ENCODE measurements at regions not wholly inside any gene's neighbourhood (a gene's known extent, or its start where the extent isn't known, plus 50 kb on each side); places are given as distances from the start of the nearest gene placed in this dataset.

- Mint-ChIP-seq H3K27ac (peak overlapping the region; percentile 45), H3K4me1 (peaks cover 3% of the 10 kb centered on the region), H3K4me3 (no peak overlapping the region), H3K27me3 (ENCODE audit: insufficient read depth) (peaks cover 5% of the 10 kb centered on the region), H3K36me3 (ENCODE audit: low read depth) (no peaks in the 10 kb centered on the region), H3K9me3 (peaks cover 28% of the 10 kb centered on the region)
- Histone ChIP-seq H3K9ac (ENCODE audit: extremely low read depth, low read length, poor library complexity, severe bottlenecking) (no peak overlapping the region), H3K36me3 (ENCODE audit: control insufficient read depth, insufficient read depth, low read length) (no peaks in the 10 kb centered on the region), H3K9me3 (ENCODE audit: control insufficient read depth, low read length) (peaks cover 29% of the 10 kb centered on the region), H3K27ac (ENCODE audit: low read depth, low read length) (no peak overlapping the region), H3K4me1 (ENCODE audit: control insufficient read depth, insufficient read depth, low read length) (no peaks in the 10 kb centered on the region), H3K4me3 (ENCODE audit: low read length) (no peak overlapping the region), H3K27me3 (ENCODE audit: control insufficient read depth, insufficient read depth, low read length, poor library complexity, severe bottlenecking) (no peaks in the 10 kb centered on the region)
- WGBS, 2 experiments (ENCODE audit: insufficient coverage in 1 of 2, insufficient read length in 1 of 2): 67 to 78% methylated on average over 2 to 3 of the region's 3 CpGs
- DNase-seq: no peak
- TF ChIP-seq, protein P1, sequence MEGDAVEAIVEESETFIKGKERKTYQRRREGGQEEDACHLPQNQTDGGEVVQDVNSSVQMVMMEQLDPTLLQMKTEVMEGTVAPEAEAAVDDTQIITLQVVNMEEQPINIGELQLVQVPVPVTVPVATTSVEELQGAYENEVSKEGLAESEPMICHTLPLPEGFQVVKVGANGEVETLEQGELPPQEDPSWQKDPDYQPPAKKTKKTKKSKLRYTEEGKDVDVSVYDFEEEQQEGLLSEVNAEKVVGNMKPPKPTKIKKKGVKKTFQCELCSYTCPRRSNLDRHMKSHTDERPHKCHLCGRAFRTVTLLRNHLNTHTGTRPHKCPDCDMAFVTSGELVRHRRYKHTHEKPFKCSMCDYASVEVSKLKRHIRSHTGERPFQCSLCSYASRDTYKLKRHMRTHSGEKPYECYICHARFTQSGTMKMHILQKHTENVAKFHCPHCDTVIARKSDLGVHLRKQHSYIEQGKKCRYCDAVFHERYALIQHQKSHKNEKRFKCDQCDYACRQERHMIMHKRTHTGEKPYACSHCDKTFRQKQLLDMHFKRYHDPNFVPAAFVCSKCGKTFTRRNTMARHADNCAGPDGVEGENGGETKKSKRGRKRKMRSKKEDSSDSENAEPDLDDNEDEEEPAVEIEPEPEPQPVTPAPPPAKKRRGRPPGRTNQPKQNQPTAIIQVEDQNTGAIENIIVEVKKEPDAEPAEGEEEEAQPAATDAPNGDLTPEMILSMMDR (conservative IDR thresholded peaks at IDR 0.05): no peak
These were observed 483.3 kb downstream of the DMAC1 start for GRCh38 chr9:7316166-7316795.

- Mint-ChIP-seq H3K27ac (no peak overlapping the region), H3K27me3 (ENCODE audit: insufficient read depth) (peaks cover 5% of the 10 kb centered on the region), H3K4me3 (no peak overlapping the region), H3K4me1 (peaks cover 3% of the 10 kb centered on the region), H3K9me3 (peaks cover 34% of the 10 kb centered on the region), H3K36me3 (ENCODE audit: low read depth) (no peaks in the 10 kb centered on the region)
- Histone ChIP-seq H3K9ac (ENCODE audit: extremely low read depth, low read length, poor library complexity, severe bottlenecking) (no peak overlapping the region), H3K27me3 (ENCODE audit: control insufficient read depth, insufficient read depth, low read length, poor library complexity, severe bottlenecking) (no peaks in the 10 kb centered on the region), H3K27ac (ENCODE audit: low read depth, low read length) (no peak overlapping the region), H3K4me3 (ENCODE audit: low read length) (no peak overlapping the region), H3K4me1 (ENCODE audit: control insufficient read depth, insufficient read depth, low read length) (no peaks in the 10 kb centered on the region), H3K9me3 (ENCODE audit: control insufficient read depth, low read length) (peaks cover 34% of the 10 kb centered on the region), H3K36me3 (ENCODE audit: control insufficient read depth, insufficient read depth, low read length) (no peaks in the 10 kb centered on the region)
- no peak for DNase-seq
- WGBS, 2 experiments (ENCODE audit: insufficient coverage in 1 of 2, insufficient read length in 1 of 2): 91 to 94% methylated on average over 2 to 3 of the region's 3 CpGs
- TF ChIP-seq, protein P1 (conservative IDR thresholded peaks at IDR 0.05): no peak
These were observed 483.8 kb downstream of the DMAC1 start for GRCh38 chr9:7315746-7316145.

GRCh38 chr9:7315116-7315515 is 484.5 kb downstream of the DMAC1 start:
- no peak overlapping the region for H3K27ac ChIP-seq (ENCODE audit: low read depth, low read length)
- peaks cover 40% of the 10 kb centered on the region for H3K9me3 Mint-ChIP-seq
- peaks cover 3% of the 10 kb centered on the region for H3K36me3 Mint-ChIP-seq (ENCODE audit: low read depth)
- peaks cover 5% of the 10 kb centered on the region for H3K27me3 Mint-ChIP-seq (ENCODE audit: insufficient read depth)
- H3K4me1 ChIP-seq (ENCODE audit: control insufficient read depth, insufficient read depth, low read length): no peaks in the 10 kb centered on the region
- 83 to 99% methylated on average over 1 to 3 of the region's 3 CpGs for WGBS, 2 experiments (ENCODE audit: insufficient coverage in 1 of 2, insufficient read length in 1 of 2)
- no peaks in the 10 kb centered on the region for H3K36me3 ChIP-seq (ENCODE audit: control insufficient read depth, insufficient read depth, low read length)
- no peak overlapping the region for H3K27ac Mint-ChIP-seq
- peaks cover 3% of the 10 kb centered on the region for H3K4me1 Mint-ChIP-seq
- H3K4me3 Mint-ChIP-seq: no peak overlapping the region
- no peak overlapping the region for H3K9ac ChIP-seq (ENCODE audit: extremely low read depth, low read length, poor library complexity, severe bottlenecking)
- no peak for DNase-seq
- H3K9me3 ChIP-seq (ENCODE audit: control insufficient read depth, low read length): peaks cover 40% of the 10 kb centered on the region
- no peak overlapping the region for H3K4me3 ChIP-seq (ENCODE audit: low read length)
- TF ChIP-seq, protein P1 (conservative IDR thresholded peaks at IDR 0.05): no peak
- H3K27me3 ChIP-seq (ENCODE audit: control insufficient read depth, insufficient read depth, low read length, poor library complexity, severe bottlenecking): no peaks in the 10 kb centered on the region
